ENCODE measurements at regions not wholly inside any gene's neighbourhood (a gene's known extent, or its start where the extent isn't known, plus 50 kb on each side); places are given as distances from the start of the nearest gene placed in this dataset.
"Not testable (repeated sequence)": the region's sequence is repeated elsewhere in the genome, so short reads cannot be mapped to it uniquely, and the experiment has no call there.

DNA sequence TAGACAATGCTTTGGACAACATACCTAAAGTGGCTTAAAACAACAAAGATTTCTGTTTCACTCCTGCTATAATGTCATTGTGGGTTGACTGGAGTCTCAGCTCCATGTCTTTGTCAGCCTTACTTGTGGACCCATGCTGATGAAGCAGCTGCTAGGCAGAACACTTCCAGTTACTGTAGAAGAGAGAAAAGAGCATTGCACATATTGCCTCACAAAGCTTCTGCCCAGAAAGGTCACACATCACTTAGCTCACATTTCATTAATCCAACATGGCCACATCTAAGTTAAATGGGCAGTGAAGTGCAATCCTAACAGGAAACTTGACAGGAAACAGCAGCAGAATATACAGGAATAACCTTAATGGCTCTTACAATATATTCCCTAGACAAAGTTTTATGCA lies 480.5 kb upstream of the HTR1E start:
- DNase-seq: no peak

DNA sequence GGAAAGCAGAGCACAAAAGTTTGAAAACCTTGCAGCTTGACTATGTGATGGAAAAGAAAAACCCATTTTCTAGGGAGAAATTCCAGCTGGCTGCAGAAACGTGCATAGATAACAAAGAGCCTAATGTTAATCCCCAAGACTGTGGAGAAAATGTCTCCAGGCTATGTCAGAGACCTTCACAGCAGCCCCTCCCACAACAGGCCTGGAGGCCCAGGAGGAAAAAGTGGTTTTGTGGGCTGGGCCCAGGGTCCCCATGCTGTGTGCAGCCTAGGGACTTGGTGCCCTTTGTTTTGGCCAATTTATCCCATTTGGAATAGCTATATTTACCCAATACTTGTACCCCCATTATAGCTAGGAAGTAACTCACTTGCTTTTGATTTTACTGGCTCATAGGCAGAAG lies 484.1 kb upstream of the HTR1E start:
- no peak for DNase-seq

DNA sequence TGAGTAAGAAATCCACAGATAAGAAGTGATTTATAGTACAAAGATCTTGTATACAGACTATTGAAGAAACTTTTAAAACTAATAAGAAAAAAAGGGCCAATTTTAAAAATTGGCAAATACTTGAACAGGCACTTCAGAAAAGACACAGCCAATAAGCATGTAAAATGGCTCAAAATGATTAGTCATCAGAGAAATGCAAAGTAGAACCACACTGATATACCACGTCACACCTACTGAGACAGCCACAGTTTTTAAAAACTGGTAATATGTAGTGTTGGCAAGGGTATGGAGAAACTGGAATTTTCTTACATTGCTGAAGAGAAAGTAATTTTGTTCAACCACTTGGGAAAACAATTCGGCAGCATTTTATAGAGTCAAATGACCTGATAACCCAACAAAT lies 488.9 kb upstream of the HTR1E start:
- no peak for DNase-seq

DNA sequence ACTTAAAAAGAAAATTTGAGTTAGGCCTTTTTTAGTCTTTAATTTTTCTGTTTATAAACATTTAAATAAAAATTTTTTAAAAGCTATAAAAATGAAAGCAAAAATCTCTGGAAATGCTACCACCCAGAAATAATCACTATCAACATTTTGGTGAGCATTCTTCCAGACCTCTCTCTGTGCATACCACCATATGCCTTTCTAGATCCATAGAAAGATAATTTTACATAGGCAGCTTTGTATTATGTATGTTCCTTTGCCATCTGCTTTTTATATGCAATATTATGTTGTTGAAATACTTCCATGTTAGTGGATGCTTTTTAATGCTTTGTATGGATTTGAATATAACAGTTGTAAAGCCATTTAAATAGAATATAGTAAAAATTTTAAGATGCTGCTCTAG lies 496.7 kb upstream of the HTR1E start:
- no peak for DNase-seq

GRCh38 chr6:86423571-86423970 lies 513.8 kb upstream of the HTR1E start:
- no peak for DNase-seq

DNA sequence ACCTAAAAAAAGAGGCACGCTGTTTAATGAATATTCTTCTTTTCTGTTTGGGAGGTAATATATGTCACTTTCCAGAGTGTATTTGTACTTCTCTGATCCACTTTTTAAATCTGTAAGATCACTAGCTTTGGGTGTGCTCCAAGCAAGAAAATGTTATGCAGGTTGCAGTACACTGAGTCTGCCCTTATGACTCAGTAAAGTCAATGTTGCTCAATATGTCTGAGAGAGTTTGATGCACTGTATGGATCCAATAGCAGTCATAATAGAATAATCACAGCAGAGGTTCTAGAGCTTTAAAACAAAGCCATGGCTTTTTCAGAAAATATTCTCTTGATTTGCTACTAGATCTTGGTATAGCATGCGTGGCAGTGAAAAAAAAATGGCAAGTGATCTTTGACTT lies 525.3 kb upstream of the HTR1E start:
- DNase-seq: no peak

DNA sequence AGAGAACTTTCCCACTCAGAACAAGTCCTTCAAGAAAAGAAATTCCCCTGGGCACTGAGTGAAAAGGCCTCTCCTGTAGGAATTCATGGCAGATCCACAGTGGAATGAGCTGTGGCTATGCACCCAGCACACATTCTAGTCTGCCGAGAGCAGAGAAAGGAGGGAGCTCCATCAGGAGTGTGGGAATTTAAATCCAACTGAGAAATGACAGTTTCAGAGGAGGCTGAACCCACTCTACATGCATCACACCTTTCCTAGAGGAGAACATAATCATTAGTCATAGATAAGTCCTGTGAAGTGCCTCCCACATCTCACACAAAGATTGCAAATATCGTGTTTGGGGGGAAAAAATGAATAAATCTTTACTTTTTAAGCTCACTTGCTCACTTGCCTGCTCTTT lies 530.2 kb upstream of the HTR1E start:
- no peak for DNase-seq

- not testable (repeated sequence) for DNase-seq
Observed at GRCh38 chr6:86392850-86393249, 544.5 kb upstream of the HTR1E start.

GRCh38 chr6:86380571-86381125 lies 556.7 kb upstream of the HTR1E start:
- DNase-seq: no peak

DNA sequence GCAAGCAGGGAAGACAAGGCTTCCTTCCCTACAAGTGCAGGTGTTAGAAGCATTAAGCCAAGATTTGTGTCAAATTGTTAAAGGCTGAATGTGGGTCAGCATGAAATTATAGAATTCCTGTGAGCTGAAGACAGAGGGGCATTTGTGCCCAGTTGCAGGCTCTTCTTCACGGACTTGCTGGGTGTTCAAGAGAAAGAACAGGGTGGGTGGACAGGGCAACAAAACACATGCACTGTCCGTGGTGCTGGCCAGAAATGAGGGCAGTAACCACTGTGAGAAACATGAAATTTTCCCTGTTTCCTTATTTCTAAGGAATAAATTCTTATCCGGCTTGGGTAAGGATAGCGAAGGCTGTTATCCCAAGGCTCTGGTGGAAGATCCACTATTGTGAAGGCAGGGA lies 579.5 kb upstream of the HTR1E start:
- no peak for DNase-seq

- DNase-seq: no peak
Observed at GRCh38 chr6:86355271-86355670, 582.1 kb upstream of the HTR1E start.

- DNase-seq: no peak
Observed at GRCh38 chr6:86331919-86332318, 605.4 kb upstream of the HTR1E start.

- DNase-seq: no peak
Observed at GRCh38 chr6:86331265-86331840, 606.0 kb upstream of the HTR1E start.

GRCh38 chr6:86306210-86306609 lies 631.1 kb upstream of the HTR1E start:
- DNase-seq: no peak

DNA sequence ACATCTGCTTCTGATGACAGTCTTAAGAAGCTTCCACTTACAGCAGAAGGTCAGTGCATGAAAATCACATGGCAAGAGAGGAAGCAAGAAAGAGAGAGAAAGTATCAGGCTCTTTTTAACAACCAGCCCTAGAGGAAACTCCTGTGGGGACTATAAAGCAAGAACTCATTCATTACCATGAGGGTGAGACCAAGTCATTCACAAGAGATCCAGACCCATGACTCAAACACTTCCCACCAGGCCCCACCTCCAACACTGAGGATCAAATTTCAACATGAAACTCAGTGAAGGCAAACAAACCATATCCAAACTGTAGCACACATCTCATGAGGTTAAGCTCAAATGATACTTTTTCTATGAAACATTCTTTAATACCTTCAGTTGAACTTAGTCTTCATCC lies 643.2 kb upstream of the SYNCRIP start:
- no peak for DNase-seq

- DNase-seq: not testable (repeated sequence)
Observed at GRCh38 chr6:86284809-86285480, 642.3 kb upstream of the SYNCRIP start.

GRCh38 chr6:86283596-86283995 lies 640.9 kb upstream of the SYNCRIP start:
- DNase-seq: not testable (repeated sequence)

DNA sequence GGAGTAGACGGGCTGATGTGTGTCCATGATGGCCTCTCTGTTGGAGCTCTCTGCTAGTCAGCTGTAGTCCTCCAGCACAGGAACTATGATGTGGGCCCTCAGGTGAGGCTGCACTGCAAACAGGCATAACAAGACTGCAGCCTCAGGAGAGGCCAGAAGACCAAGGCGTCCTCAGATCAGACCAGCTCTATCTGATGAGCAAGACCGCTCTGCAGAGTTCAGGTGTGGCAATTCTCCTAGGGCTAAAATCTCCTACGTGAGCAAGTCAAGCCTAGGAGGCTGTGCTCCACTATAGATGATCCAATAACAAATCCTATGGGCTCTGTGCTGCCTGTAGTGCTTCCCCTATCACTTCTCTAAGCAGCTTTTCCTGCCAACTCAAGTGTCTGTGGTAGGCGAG lies 633.4 kb upstream of the SYNCRIP start:
- no peak for DNase-seq

GRCh38 chr6:86273936-86274335 lies 631.2 kb upstream of the SYNCRIP start:
- no peak for DNase-seq

- no peak for DNase-seq
Observed at GRCh38 chr6:86256615-86257187, 614.0 kb upstream of the SYNCRIP start.

- DNase-seq: no peak
Observed at GRCh38 chr6:86255973-86256372, 613.3 kb upstream of the SYNCRIP start.

DNA sequence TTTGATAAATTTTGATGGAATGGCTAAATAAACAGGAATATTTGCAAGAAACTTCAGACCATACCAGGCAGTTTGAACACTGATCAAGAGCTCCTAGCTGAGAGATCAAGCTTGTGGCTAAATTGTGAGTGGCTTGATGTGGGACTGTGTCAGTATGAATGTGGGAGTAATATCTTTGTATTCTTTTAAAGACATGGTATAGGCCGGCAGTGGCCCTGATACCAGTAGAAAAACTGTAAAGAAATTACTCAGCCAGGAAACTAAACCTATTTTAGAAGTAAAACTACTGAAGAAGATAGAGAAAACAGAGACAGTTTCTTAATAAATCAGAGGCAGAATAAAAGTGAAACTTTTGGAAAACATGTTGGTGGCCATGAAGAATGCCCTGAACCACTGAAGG lies 608.4 kb upstream of the SYNCRIP start:
- no peak for DNase-seq

DNA sequence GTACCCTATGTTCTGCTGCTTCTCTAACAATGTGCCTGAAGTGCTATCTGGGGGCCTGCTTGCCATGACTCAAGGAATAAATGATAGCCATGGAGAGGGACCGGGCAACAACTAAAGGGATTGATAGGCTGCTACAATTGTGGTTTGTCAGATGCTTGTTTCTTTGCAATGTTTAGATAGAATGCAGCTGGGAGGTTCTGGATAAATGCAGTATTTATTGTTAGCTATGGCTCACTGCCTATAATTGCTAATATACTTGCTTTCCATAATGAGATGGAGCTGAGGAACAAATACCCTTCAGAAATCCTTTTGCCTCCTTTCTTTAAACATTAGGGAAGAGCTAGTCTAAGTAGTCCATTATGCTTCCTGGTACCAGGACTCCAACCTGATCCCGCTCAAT lies 575.2 kb upstream of the SYNCRIP start:
- DNase-seq: no peak

DNA sequence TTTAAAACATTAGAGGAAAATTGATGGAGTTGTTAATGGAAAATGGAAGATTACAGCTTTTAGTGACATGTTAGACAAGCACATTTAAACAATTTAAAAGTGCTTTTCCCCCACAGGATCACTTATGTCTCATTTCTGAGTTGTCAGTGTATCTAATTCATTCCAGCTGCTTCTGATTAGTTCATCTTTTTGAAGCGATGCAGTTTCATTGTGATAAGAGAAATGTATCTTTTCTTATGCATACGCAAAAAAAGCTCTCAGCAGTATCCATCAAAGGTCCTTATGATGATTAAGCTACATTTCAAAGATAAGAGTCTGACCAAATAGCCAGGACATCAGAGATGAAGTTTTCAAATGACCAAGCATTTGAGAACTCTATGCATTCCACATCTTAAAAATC lies 572.6 kb upstream of the SYNCRIP start:
- DNase-seq: no peak

DNA sequence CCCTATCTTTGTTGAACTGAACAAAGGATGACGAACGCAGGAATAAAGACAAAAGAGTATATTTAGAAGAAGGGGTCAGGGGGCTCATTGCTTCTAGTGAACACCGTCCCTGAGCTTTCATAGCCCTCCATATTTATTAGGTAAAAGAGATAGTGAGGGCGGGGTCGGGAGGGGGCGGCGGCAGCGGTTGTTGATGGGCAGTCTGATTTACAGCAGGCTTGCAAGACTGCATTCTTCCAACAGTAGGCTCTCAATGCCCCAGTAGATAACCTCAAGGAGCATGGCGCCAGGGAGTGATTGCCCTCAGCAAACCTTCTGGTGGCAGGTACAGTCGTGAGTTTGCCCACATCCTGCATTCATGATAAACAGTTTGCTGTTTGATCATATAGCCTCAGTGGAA lies 563.3 kb upstream of the SYNCRIP start:
- no peak for DNase-seq
